ENCODE measurements at regions not wholly inside any gene's neighbourhood (a gene's known extent, or its start where the extent isn't known, plus 50 kb on each side); places are given as distances from the start of the nearest gene placed in this dataset.

GRCh38 chr3:72479651-72480215 is 368.5 kb downstream of the SHQ1 start:
- Histone ChIP-seq H3K79me1 (ENCODE audit: low read depth, low read length) (no peaks in the 10 kb centered on the region), H3K23ac (ENCODE audit: low read depth, low read length, poor library complexity) (no peak overlapping the region), H2BK120ac (ENCODE audit: low read depth, low read length) (no peak overlapping the region), H2BK12ac (ENCODE audit: low read length) (no peak overlapping the region), H3K9me3 (replicated peaks in 1 of 2; ENCODE audit: control insufficient read depth in 2 of 2, insufficient read depth in 1 of 2, low read depth in 1 of 2, low read length in 2 of 2) (no peaks in the 10 kb centered on the region), H3K4ac (ENCODE audit: low read length) (no peak overlapping the region), H4K91ac (ENCODE audit: low read depth, low read length, poor library complexity) (no peak overlapping the region), H2AFZ (ENCODE audit: low read length) (no peak overlapping the region), H3K4me3 (ENCODE audit: low read length in 2 of 2) (no peak overlapping the region), H2BK15ac (ENCODE audit: low read length) (no peak overlapping the region), H2BK5ac (ENCODE audit: low read length) (no peak overlapping the region), H3K14ac (ENCODE audit: low read length) (no peak overlapping the region), H4K8ac (ENCODE audit: low read depth, low read length) (no peak overlapping the region), H3K27me3 (ENCODE audit: control insufficient read depth in 3 of 3, insufficient read depth in 3 of 3, low read depth in 1 of 3, low read length in 3 of 3) (peaks cover 0 to 13% (median 0%) of the 10 kb centered on the region in 3 experiments), H2AK5ac (ENCODE audit: low read depth, low read length) (no peak overlapping the region), H3K9ac (ENCODE audit: low read depth, low read length, poor library complexity) (no peak overlapping the region), H3K4me1 (ENCODE audit: control insufficient read depth in 2 of 2, insufficient read depth in 1 of 2, low read depth in 1 of 2, low read length in 2 of 2) (peaks cover 0 to 2% of the 10 kb centered on the region in 2 donors), H3K36me3 (replicated peaks in 1 of 2; ENCODE audit: control insufficient read depth in 2 of 2, insufficient read depth in 2 of 2, low read length in 2 of 2) (no peaks in the 10 kb centered on the region), H3K18ac (ENCODE audit: low read length) (no peak overlapping the region), H3K27ac (replicated peaks; ENCODE audit: low read length) (no peak overlapping the region), H3K4me2 (ENCODE audit: insufficient read depth, low read length, poor library complexity, severe bottlenecking) (no peak overlapping the region)
- WGBS, 2 donors (ENCODE audit: extremely low coverage in 2 of 2, insufficient read length in 2 of 2, insufficient replicate concordance in 1 of 2): no CpG with 5 or more reads among the region's 2 CpGs
- DNase-seq (ENCODE audit: low spot score): no peak

- no peak overlapping the region for H2BK120ac ChIP-seq (ENCODE audit: low read depth, low read length)
- no peak overlapping the region for H3K9ac ChIP-seq (ENCODE audit: low read depth, low read length, poor library complexity)
- H2AFZ ChIP-seq (ENCODE audit: low read length): no peak overlapping the region
- no peak overlapping the region for H2AK5ac ChIP-seq (ENCODE audit: low read depth, low read length)
- no peaks in the 10 kb centered on the region for H3K4me1 ChIP-seq (ENCODE audit: control insufficient read depth in 2 of 2, insufficient read depth in 1 of 2, low read depth in 1 of 2, low read length in 2 of 2)
- DNase-seq (ENCODE audit: low spot score): no peak
- H3K23ac ChIP-seq (ENCODE audit: low read depth, low read length, poor library complexity): no peak overlapping the region
- H3K79me1 ChIP-seq (ENCODE audit: low read depth, low read length): no peaks in the 10 kb centered on the region
- H3K18ac ChIP-seq (ENCODE audit: low read length): no peak overlapping the region
- no peaks in the 10 kb centered on the region for H3K9me3 ChIP-seq (replicated peaks in 1 of 2; ENCODE audit: control insufficient read depth in 2 of 2, insufficient read depth in 1 of 2, low read depth in 1 of 2, low read length in 2 of 2)
- H2BK12ac ChIP-seq (ENCODE audit: low read length): no peak overlapping the region
- no peak overlapping the region for H3K4me2 ChIP-seq (ENCODE audit: insufficient read depth, low read length, poor library complexity, severe bottlenecking)
- H3K4ac ChIP-seq (ENCODE audit: low read length): no peak overlapping the region
- H4K8ac ChIP-seq (ENCODE audit: low read depth, low read length): no peak overlapping the region
- no peak overlapping the region for H3K4me3 ChIP-seq (ENCODE audit: low read length in 2 of 2)
- no peaks in the 10 kb centered on the region for H3K36me3 ChIP-seq (replicated peaks in 1 of 2; ENCODE audit: control insufficient read depth in 2 of 2, insufficient read depth in 2 of 2, low read length in 2 of 2)
- H3K27ac ChIP-seq (replicated peaks; ENCODE audit: low read length): no peak overlapping the region
- no peak overlapping the region for H2BK15ac ChIP-seq (ENCODE audit: low read length)
- no peak overlapping the region for H3K14ac ChIP-seq (ENCODE audit: low read length)
- no peak overlapping the region for H2BK5ac ChIP-seq (ENCODE audit: low read length)
- no peak overlapping the region for H4K91ac ChIP-seq (ENCODE audit: low read depth, low read length, poor library complexity)
- H3K27me3 ChIP-seq (ENCODE audit: control insufficient read depth in 3 of 3, insufficient read depth in 3 of 3, low read depth in 1 of 3, low read length in 3 of 3): peaks cover 0 to 17% (median 0%) of the 10 kb centered on the region in 3 experiments
These were observed 372.1 kb downstream of the SHQ1 start for GRCh38 chr3:72476139-72476483.

- H2AFZ ChIP-seq (ENCODE audit: low read length): no peak overlapping the region
- no peaks in the 10 kb centered on the region for H3K9me3 ChIP-seq (replicated peaks in 1 of 2; ENCODE audit: control insufficient read depth in 2 of 2, insufficient read depth in 1 of 2, low read depth in 1 of 2, low read length in 2 of 2)
- no peak overlapping the region for H3K4me3 ChIP-seq (ENCODE audit: low read length in 2 of 2)
- H3K9ac ChIP-seq (ENCODE audit: low read depth, low read length, poor library complexity): no peak overlapping the region
- H3K27me3 ChIP-seq (ENCODE audit: control insufficient read depth in 3 of 3, insufficient read depth in 3 of 3, low read depth in 1 of 3, low read length in 3 of 3): peaks cover 0 to 21% (median 0%) of the 10 kb centered on the region in 3 experiments
- no peak overlapping the region for H4K8ac ChIP-seq (ENCODE audit: low read depth, low read length)
- no peaks in the 10 kb centered on the region for H3K4me1 ChIP-seq (ENCODE audit: control insufficient read depth in 2 of 2, insufficient read depth in 1 of 2, low read depth in 1 of 2, low read length in 2 of 2)
- H3K4ac ChIP-seq (ENCODE audit: low read length): no peak overlapping the region
- H3K14ac ChIP-seq (ENCODE audit: low read length): no peak overlapping the region
- H3K18ac ChIP-seq (ENCODE audit: low read length): no peak overlapping the region
- H4K91ac ChIP-seq (ENCODE audit: low read depth, low read length, poor library complexity): no peak overlapping the region
- no peak overlapping the region for H3K27ac ChIP-seq (replicated peaks; ENCODE audit: low read length)
- H2BK120ac ChIP-seq (ENCODE audit: low read depth, low read length): no peak overlapping the region
- no CpG with 5 or more reads among the region's 8 CpGs for WGBS, 2 donors (ENCODE audit: extremely low coverage in 2 of 2, insufficient read length in 2 of 2, insufficient replicate concordance in 1 of 2)
- H3K23ac ChIP-seq (ENCODE audit: low read depth, low read length, poor library complexity): no peak overlapping the region
- DNase-seq (ENCODE audit: low spot score): no peak
- no peak overlapping the region for H2AK5ac ChIP-seq (ENCODE audit: low read depth, low read length)
- H2BK15ac ChIP-seq (ENCODE audit: low read length): no peak overlapping the region
- H2BK12ac ChIP-seq (ENCODE audit: low read length): no peak overlapping the region
- no peak overlapping the region for H2BK5ac ChIP-seq (ENCODE audit: low read length)
- no peak overlapping the region for H3K4me2 ChIP-seq (ENCODE audit: insufficient read depth, low read length, poor library complexity, severe bottlenecking)
- H3K79me1 ChIP-seq (ENCODE audit: low read depth, low read length): no peaks in the 10 kb centered on the region
- no peaks in the 10 kb centered on the region for H3K36me3 ChIP-seq (replicated peaks in 1 of 2; ENCODE audit: control insufficient read depth in 2 of 2, insufficient read depth in 2 of 2, low read length in 2 of 2)
These were observed 372.7 kb downstream of the SHQ1 start for GRCh38 chr3:72475258-72476138.

GRCh38 chr3:72474775-72475174 is 373.5 kb downstream of the SHQ1 start:
- no peaks in the 10 kb centered on the region for H3K4me1 ChIP-seq (ENCODE audit: control insufficient read depth in 2 of 2, insufficient read depth in 1 of 2, low read depth in 1 of 2, low read length in 2 of 2)
- no peak overlapping the region for H3K4me2 ChIP-seq (ENCODE audit: insufficient read depth, low read length, poor library complexity, severe bottlenecking)
- H4K8ac ChIP-seq (ENCODE audit: low read depth, low read length): no peak overlapping the region
- H2BK120ac ChIP-seq (ENCODE audit: low read depth, low read length): no peak overlapping the region
- no peak overlapping the region for H2BK5ac ChIP-seq (ENCODE audit: low read length)
- H3K9me3 ChIP-seq (replicated peaks in 1 of 2; ENCODE audit: control insufficient read depth in 2 of 2, insufficient read depth in 1 of 2, low read depth in 1 of 2, low read length in 2 of 2): no peaks in the 10 kb centered on the region
- no CpG with 5 or more reads among the region's 4 CpGs for WGBS, 2 donors (ENCODE audit: extremely low coverage in 2 of 2, insufficient read length in 2 of 2, insufficient replicate concordance in 1 of 2)
- no peak overlapping the region for H2BK12ac ChIP-seq (ENCODE audit: low read length)
- H2BK15ac ChIP-seq (ENCODE audit: low read length): no peak overlapping the region
- no peak overlapping the region for H2AFZ ChIP-seq (ENCODE audit: low read length)
- no peaks in the 10 kb centered on the region for H3K79me1 ChIP-seq (ENCODE audit: low read depth, low read length)
- H3K4ac ChIP-seq (ENCODE audit: low read length): no peak overlapping the region
- H3K14ac ChIP-seq (ENCODE audit: low read length): no peak overlapping the region
- H3K4me3 ChIP-seq (ENCODE audit: low read length in 2 of 2): no peak overlapping the region
- no peak overlapping the region for H4K91ac ChIP-seq (ENCODE audit: low read depth, low read length, poor library complexity)
- H3K18ac ChIP-seq (ENCODE audit: low read length): no peak overlapping the region
- no peak for DNase-seq (ENCODE audit: low spot score)
- peaks cover 0 to 25% (median 0%) of the 10 kb centered on the region in 3 experiments for H3K27me3 ChIP-seq (ENCODE audit: control insufficient read depth in 3 of 3, insufficient read depth in 3 of 3, low read depth in 1 of 3, low read length in 3 of 3)
- H3K9ac ChIP-seq (ENCODE audit: low read depth, low read length, poor library complexity): no peak overlapping the region
- no peak overlapping the region for H3K23ac ChIP-seq (ENCODE audit: low read depth, low read length, poor library complexity)
- no peak overlapping the region for H3K27ac ChIP-seq (replicated peaks; ENCODE audit: low read length)
- no peak overlapping the region for H2AK5ac ChIP-seq (ENCODE audit: low read depth, low read length)
- no peaks in the 10 kb centered on the region for H3K36me3 ChIP-seq (replicated peaks in 1 of 2; ENCODE audit: control insufficient read depth in 2 of 2, insufficient read depth in 2 of 2, low read length in 2 of 2)

All from neuronal stem cell (in vitro differentiated cells).